Left renal cortex interstitium (tissue), 4 donors: ENCODE measurements at regions not wholly inside any gene's neighbourhood (a gene's known extent, or its start where the extent isn't known, plus 50 kb on each side); places are given as distances from the start of the nearest gene placed in this dataset.
"Not testable (repeated sequence)": the region's sequence is repeated elsewhere in the genome, so short reads cannot be mapped to it uniquely, and the experiment has no call there.

Experiments used
- DNase-seq, 4 donors: peaks; one replicate each; pipeline ENCODE4 v3.0.0-alpha.2; 2013; ENCODE audit warnings: low read depth in 4 of 4, low spot score in 2 of 4, missing footprints in 1 of 4

DNA sequence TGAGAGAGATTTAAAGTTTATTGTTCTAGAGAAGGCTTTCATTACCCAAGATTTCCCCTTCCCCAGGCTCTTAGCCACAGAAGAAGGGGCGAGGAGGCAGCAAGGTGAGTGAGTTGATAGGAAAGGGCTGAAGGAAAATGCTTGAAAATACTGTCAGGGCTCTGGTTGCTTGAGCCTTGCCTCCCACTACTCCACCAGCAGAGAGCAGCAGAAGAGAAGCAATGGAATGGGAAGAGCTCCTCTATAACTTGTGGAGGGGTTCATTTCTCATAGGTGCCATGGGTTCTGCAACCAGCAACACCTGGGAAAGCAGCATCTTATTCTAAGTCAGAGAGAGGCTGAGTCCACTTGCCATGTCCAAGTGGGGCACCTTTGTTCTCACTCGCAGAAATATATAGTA, 184.0 kb upstream of the CNTN6 start:
- DNase-seq: no peak

DNA sequence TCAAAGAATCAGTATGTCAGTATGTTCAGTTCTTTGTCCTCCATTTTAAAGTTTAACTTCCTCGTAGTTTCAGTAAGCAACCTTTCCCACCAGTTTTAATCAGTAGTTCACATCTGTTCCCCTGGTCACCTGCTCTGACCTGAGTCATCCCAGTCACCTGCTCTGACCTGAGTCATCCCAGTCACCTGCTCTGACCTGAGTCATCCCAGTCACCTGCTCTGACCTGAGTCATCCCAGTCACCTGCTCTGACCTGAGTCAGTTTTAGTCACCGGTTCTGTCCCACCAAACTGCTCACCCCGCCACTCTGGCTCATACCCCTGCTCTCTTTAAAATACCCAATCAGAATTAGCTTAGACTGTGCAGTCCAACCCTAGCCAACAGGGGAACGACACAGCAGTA, 180.1 kb upstream of the CNTN6 start:
- DNase-seq: not testable (repeated sequence)

DNA sequence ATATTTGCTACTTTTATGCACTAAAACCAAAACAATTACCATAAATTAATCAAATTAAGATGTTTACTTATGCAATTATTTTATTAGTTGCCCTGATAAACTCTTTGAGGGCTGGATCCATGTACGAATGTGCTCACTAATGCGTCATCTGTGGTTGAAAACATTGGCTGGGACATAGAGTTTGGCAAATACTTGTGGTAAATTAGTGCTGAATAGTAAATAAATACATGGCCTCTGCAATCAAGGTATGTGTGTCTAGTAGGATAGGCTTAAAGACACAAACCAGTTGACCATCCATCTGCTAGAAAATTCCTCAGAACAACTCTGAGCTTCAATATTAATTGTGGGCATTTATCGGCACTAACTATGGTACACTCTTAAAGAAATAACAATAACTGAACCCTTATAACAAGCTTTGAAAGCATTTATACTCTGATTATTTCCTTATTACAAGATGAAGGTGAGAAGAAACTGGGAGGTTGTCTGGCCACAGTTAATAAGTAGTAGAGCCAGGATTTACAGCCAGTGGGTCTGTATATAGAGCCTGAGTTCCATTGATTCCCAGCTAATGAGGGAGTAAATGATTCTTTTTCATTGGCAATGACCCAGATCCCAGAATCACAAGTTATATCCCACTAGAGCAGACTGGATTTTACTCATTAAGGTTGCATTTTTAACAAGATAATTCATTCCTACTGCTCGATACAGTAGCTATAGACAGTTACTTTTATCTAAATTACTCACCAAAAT, 169.5 kb upstream of the CNTN6 start:
- DNase-seq: no peak

DNA sequence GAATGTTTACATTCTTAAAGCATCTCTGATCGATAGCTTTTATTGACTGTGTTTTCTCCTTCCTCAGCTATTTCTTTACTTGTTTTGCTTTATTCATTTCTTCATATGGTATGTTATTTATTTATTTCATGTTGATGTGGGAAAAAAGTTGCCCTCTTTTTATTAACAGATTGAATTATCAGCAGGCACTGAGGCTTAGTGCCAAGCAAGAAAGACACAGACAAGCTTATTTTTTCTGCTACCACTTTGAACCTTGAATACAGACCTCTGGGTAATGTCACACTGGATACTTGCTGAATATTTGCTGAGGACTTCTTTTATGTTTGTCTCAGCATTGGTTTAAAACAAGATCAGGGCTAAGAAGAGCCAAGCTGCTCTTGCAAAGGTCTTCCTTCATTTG, 162.0 kb upstream of the CNTN6 start:
- DNase-seq: no peak

DNA sequence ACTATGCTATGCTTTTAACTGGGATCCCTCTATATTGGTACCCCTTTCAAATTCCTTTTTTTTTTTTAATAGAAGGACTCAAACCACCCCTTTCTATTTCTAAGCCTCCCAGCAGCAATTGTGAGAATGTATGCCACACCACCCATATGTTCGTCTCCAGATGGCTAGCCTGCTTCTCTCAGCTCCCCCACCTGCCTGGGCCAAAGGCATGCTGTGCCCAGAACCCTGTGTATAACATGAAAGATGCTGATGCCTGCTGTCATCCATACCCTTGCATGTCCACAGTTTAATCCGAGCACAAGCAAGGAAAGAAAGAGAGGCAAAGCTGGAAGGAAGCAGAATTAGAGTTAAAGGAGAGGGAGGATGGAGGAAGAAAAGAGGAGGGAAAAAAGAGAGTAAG, 159.5 kb upstream of the CNTN6 start:
- DNase-seq: no peak

DNA sequence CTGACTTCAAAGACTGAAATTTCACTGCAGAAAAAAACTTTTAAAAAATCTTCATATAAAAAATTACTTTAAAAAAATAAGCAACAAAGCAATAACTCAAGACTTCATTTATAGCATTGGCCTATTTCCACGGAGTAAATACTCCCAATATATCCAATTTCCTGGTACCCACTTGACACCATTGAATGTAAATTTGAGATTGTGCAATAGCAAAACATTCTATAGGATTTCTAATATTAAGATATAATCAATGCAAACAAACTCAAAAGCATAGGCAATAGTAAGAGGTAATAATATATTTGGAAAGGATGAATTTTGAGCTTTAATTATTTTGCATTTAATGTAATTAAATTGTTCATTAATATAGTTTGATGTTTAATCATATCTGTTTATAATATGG, 148.0 kb upstream of the CNTN6 start:
- DNase-seq: no peak

DNA sequence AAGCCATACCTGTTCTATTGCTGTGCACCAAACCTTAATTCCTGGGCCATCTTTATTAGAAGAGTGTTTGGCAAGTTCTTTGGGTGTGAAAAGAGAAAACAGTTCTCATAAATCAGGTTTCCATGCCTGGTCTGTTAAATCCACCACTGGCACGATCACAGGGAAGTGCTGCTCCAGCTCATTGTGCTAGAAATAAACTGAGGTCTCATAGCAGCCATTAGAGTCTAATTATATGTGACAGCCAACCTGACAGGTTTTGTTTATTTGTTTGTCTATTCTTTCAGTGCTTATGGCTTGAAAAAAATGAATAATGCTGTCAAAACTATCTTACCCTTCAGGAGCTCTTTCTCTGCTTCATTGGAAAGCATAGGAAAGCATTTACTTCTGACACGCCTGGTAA, 147.1 kb upstream of the CNTN6 start:
- no peak for DNase-seq

DNA sequence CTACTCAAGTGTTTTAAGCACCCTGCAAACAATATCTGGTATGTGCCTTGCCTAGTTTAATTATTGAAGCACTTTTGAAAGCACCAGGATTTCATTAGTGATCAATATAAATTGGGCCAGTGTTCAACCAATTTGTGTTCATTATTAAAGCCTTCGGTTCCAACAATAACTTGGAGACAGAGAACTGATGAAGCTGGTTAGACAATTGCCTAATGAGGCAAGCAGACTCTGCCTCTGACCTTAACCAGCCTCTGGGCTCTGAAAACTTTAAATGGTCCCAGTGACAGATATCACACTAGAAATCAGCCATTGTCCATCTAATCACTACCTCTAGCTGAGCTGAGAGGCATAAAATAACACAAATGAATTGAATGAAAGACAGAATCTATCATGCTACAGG, 139.9 kb upstream of the CNTN6 start:
- no peak for DNase-seq

DNA sequence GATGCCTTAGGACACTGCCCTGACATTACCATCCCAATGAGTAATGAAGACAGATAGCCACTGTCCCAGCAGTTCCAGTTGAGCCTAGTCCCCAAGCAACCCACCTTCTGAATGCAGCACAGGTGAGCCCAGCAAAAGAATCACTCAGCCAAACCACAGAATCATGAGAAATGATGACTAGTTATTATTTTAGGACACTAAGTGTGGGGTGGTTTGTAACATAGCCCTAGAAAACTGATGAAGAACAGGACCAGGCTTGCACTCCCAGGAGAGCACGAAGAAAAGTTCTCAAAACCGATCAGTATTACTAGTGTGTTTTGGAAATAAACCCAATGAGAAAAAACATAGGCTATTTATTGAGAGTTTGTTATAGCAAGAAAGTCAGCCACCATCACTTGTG, 129.6 kb upstream of the CNTN6 start:
- no peak for DNase-seq

DNA sequence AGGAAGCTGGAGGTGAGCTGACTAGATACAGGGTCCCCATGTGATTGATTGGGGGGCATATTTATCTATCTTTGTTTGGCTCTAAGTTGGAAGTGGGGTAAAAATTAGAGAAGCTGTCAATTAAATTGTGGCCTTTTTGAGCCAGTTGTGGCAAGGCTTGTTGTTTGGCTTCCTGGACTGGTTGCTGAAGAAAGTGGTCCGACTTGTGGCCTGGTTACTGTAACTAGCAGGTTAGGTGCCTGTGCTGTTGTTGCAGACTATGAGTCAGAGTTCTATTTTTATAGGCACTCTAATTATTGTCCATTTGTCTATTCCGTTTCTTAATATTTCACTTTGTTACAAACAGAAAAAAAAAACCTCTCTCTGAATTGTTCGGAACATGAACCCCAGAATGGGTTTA, 129.1 kb upstream of the CNTN6 start:
- DNase-seq: no peak

DNA sequence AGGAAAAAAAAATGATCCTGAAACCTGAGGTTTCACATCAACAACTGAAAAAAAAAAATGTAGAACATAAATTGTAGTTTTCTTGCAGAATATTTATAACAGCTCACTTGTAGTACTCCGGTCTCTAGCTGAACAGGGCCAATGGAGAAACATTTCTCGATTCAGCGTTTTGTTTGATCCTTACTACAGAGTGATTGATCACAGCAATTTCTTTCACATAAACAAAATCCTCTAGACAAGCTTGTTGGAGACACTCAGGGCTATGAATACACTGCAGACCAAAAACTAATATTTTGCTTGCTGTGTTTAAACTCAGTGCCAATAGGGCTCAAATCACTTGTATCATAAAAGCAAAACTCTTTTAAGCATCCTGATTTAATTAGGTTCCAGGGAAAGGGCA, 127.0 kb upstream of the CNTN6 start:
- no peak for DNase-seq

DNA sequence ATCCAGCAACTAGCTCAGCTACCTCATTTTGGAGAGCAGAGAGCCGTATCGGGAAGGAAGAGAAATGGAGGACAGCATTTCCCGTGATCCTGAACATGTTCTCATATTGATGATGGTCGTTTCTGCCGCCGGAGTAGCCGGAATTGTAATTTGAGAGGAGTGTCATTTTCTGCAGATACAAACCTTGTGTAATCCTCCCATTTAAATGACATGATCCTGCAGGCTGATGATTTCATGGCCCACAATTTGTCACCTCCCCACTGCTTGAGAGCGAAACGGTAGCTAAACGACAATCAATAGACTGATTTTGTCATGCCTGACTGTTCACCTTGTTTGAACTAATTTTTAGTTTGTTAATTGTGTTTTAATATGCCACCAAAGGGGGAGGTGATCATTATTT, 126.5 kb upstream of the CNTN6 start:
- no peak for DNase-seq

DNA sequence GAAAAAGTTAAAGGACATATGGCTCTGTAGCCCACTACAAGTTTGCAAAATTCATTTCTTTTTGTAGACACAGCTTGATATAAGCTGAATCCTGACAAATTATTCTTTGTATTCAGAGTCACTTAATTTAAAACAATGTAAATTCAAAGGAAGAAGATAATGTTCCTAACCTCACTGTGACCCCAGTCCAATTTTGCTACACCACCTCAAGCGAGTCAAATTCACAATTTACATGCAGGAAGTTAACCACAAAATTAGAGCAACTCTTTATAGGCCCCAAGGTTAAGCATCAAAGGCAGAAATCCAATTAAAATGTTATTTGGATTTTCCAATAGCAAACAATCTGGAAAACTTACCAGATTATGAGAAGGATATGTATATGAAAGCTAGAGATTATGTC, 119.5 kb upstream of the CNTN6 start:
- no peak for DNase-seq

DNA sequence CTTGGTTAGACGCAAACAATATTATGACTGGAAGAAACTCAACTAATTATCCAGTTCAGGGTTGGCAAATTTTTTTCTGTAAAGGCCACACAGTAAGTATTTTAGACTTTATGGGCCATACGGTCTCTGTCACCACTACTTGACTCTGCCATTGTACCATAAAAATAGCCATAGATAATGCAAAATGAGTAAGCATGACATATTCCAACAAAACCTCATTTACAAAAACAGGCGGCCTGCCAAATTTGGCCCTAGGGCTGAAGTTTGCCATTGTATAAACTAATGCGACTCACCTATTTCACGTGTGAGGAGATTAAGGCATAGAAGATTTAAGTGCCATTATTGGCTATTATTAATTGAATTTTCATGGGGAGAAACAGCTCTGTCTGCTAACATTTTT, 116.8 kb upstream of the CNTN6 start:
- peak in 1 of 4 donors; percentile 8 for DNase-seq

DNA sequence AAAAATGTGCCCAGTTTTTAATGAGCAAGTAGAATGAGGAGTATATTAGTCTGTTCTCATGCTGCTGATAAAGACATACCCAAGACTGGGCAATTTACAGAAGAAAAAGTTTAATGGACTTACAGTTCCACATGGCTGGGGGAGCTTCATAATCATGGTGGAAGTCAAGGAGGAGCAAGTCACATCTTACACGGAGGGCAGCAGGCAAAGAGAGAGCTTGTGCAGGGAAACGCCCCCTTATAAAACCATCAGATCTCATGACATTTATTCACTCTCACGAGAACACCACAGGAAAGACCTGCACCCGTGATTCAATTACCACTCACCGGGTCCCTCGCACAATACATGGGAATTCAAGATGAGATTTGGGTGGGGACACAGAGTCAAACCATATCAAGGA, 111.7 kb upstream of the CNTN6 start:
- DNase-seq: no peak

DNA sequence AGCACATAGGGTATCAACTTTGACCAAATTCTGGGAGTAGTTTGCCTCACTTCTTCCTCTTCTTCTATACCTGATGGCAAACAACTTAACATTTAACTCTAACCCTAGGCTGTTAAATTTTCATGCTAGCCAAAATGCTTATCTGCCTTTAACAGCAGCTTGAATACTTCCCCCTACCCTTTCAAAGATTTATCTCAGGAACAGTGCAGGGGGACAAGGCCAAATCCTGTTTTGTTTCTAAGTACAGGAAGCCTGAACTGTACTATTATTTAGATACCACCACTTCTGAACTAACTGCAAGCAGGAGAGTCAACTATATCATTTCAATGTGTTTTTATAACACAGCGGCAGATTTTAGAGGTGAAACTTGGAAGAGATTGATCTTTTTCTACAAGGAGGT, 104.0 kb upstream of the CNTN6 start:
- no peak for DNase-seq

DNA sequence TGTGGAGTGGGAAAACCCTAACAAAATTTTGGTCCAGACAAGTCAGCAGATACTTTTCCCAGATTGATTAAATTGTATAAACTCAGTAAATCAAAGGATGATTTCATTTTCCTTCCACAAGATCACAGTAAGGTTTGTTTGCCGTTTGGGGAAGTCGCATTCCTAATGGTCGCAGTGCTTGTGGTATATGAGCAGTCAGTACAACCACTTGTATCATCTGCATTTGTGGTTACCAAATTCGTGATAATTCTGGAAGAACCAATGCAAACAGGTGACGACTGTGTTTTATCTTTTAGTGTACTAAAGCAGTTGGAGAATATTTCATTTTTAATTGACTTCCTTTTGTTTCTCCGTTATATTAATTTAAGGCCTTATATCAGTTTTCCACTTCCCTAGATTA, 100.0 kb upstream of the CNTN6 start:
- DNase-seq: no peak

DNA sequence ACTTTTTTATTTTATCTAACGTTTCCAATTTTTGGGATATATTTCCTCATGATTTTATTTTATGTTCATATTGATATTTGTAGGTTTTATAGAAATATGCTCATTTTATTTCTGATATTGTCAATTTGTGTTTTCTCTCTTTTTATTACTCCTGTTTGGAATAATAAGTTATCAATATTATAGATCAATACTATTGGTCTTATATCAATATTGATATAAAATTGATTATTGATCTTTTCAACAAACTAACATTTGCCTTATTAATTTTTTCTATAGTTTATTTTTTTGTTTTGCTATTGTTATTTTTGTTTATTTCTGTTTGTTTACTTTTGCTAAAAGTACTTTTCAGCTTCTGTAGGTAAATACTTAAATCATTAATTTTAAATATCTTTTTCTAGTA, 90.8 kb upstream of the CNTN6 start:
- no peak for DNase-seq

DNA sequence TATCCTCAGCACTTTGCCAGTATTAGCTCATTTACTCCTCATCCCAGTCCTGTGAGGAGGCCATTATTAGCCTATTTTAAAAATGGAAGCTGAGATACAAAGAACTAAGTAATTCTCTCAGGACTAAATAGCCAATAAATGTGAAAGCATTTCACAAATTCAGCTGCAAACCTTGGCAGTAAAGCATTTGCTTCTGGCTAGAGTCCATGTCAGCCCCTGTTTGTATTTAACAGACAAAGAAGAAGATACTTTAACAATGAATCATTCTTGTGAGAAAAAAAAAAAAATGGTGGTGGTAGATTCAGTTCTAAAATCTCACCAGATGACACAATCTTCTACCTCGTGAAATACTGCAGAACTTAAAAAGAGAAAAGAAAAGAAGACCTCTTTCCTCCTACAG, 85.0 kb upstream of the CNTN6 start:
- no peak for DNase-seq

DNA sequence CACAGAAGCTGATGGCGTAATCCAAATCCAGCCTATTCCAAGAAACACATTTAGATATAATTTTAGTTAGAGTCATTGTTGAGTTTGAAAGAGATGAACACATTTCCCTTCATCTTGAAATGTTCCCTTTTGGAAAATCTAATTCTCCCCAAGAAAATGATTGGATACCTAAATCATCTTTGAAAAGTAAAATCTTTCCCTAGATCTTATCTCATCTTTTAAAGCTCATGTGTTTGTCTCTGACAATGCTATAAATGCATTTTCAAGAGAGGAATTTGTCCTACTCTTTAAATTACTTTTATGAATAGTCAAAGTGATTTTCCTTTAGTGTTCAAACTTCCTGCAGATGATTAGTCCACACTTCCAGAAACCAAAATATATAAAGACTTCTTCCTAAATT, 82.6 kb upstream of the CNTN6 start:
- no peak for DNase-seq

DNA sequence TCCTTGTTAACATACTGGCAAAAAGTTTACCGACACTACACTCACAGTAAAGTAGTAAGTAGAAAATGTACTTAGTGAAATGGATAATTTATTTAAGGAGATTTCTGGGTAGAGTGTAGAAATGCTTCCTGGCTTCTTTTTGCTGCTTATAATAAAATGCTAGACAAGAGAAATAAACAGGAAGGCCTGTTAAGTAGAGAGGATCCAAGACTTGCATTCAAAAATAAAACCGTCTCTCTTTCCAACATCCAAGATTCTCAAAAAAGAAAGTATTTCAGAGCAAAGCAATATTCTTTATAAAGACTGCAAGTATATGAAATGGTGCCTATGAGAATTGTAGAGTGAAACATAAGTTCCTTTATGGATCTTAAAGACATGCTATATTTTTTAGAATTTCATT, 77.0 kb upstream of the CNTN6 start:
- no peak for DNase-seq

DNA sequence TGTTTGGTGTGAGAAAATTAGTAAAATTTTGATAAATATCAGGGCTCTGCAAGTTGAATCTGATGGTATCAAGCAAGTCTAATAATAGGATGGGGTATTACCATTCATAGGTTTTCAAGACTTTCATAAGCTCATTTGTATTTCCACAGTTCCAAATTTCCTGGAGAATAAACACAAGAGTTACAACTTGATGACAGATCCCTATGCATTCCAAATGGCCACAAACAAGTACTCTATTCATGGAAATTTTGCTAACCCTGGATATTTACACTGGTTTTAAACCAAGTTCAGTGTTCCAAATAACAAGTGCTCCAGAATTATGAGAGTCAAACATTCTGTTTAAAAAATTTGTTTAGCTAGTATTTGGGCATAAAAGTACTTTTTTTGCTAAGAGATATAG, 75.0 kb upstream of the CNTN6 start:
- DNase-seq: no peak

DNA sequence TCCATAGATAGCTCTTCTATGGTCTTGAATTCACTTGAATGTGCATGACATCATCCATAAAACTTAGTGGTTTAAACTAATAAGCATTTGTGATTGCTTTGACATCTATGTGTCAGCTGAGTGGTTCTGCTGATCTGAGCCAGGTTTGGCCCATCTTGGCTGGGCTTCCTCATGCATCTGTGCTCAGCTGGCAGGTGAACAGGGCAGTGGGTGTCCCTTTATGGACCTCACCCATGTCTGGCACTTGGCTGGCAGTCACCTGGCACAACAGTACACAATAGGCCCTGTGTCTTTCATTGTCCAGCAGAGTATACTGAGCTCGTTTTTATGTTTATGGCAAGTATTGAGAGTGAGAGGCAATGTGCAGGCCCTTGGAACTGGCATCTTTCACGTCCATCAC, 73.7 kb upstream of the CNTN6 start:
- no peak for DNase-seq
